Neural cell (in vitro differentiated cells): ENCODE measurements at regions not wholly inside any gene's neighbourhood (a gene's known extent, or its start where the extent isn't known, plus 50 kb on each side); places are given as distances from the start of the nearest gene placed in this dataset.

ENCODE experiments used
- H2AFZ ChIP-seq: fragments of 200-600, 300-800 bp; sonication (generic), shearing (Covaris generic); 2 replicates; pipeline ENCODE4 v1.6.0; 2014; ENCODE audit warnings: low read depth, mild to moderate bottlenecking, antibody characterized with exemption, low read length, moderate library complexity
- H3F3A ChIP-seq: fragments of 200-600 bp; shearing (Covaris generic); 2 replicates; pipeline ENCODE4 v1.6.1; 2016; ENCODE audit warnings: mild to moderate bottlenecking, moderate library complexity, mixed read lengths, antibody characterized with exemption, low read length; ENCODE audit not compliant: insufficient read depth, poor library complexity, severe bottlenecking
- H3K27ac ChIP-seq: fragments of 200-600, 300-800 bp; sonication (generic), shearing (Covaris generic); 2 replicates; pipeline ENCODE4 v1.5.1; 2014; ENCODE audit warnings: mild to moderate bottlenecking, low read length, moderate library complexity
- H3K27me3 ChIP-seq: fragments of 300-800, 200-600 bp; sonication (generic), shearing (Covaris generic); 2 replicates; pipeline ENCODE4 v1.6.0; 2014; ENCODE audit warnings: mild to moderate bottlenecking, low read depth, low read length, moderate library complexity; ENCODE audit not compliant: insufficient read depth
- H3K36me3 ChIP-seq: fragments of 300-800, 200-600 bp; sonication (generic), shearing (Covaris generic); 2 replicates; pipeline ENCODE4 v1.5.1; 2014; ENCODE audit warnings: mild to moderate bottlenecking, antibody characterized with exemption, low read length, moderate library complexity; ENCODE audit not compliant: insufficient read depth
- H3K4me2 ChIP-seq: fragments of 300-800, 200-600 bp; sonication (generic), shearing (Covaris generic); 2 replicates; pipeline ENCODE4 v1.6.0; 2014; ENCODE audit warnings: mild to moderate bottlenecking, low read length
- H3K4me3 ChIP-seq: fragments of 300-800, 200-600 bp; sonication (generic), shearing (Covaris generic); 2 replicates; pipeline ENCODE4 v1.5.1; 2014; ENCODE audit warnings: mild to moderate bottlenecking, low read length, moderate library complexity
- H3K79me2 ChIP-seq: fragments of 200-600 bp; shearing (Covaris generic); replicated peaks from 2 replicates; pipeline ENCODE4 v1.6.0; 2014; ENCODE audit warnings: mild to moderate bottlenecking, low read length, moderate library complexity; ENCODE audit not compliant: insufficient read depth
- H3K9ac ChIP-seq: fragments of 300-800, 200-600 bp; sonication (generic), shearing (Covaris generic); 2 replicates; pipeline ENCODE4 v1.6.1; 2016; ENCODE audit warnings: mild to moderate bottlenecking, low read length, mixed read lengths
- H3K9me2 ChIP-seq: fragments of 200-600 bp; shearing (Covaris generic); 2 replicates; pipeline ENCODE4 v1.6.1; 2016; ENCODE audit warnings: mild to moderate bottlenecking, low read length, mixed read lengths; ENCODE audit not compliant: insufficient read depth
- H3K9me3 ChIP-seq: fragments of 200-600, 300-800 bp; sonication (generic), shearing (Covaris generic); 2 replicates; pipeline ENCODE4 v1.6.1; 2016; ENCODE audit warnings: mild to moderate bottlenecking, mixed run types, low read length, moderate library complexity, mixed read lengths
- H4K20me1 ChIP-seq: fragments of 200-600 bp; shearing (Covaris generic); 2 replicates; pipeline ENCODE4 v1.6.1; 2016; ENCODE audit warnings: mild to moderate bottlenecking, mixed run types; ENCODE audit not compliant: insufficient read depth
- EP300 ChIP-seq: fragments of 450-650 bp; conservative IDR thresholded peaks from 2 replicates; pipeline ENCODE4 v1.6.1; 2014; ENCODE audit warnings: antibody characterized with exemption, mild to moderate bottlenecking, moderate library complexity; ENCODE audit not compliant: poor library complexity, severe bottlenecking
- EZH2 ChIP-seq: fragments of 200-600, 300-800 bp; shearing (Covaris generic), sonication (generic); IDR thresholded peaks from 2 replicates; pipeline ENCODE4 v1.6.1; 2014; ENCODE audit warnings: antibody characterized with exemption, low read length, borderline replicate concordance, mild to moderate bottlenecking; ENCODE audit not compliant: insufficient read depth, poor library complexity, severe bottlenecking
- MXI1 ChIP-seq: fragments of 450-650 bp; conservative IDR thresholded peaks from 2 replicates; pipeline ENCODE4 v1.6.1; 2014; ENCODE audit warnings: antibody characterized with exemption, mild to moderate bottlenecking; ENCODE audit not compliant: poor library complexity, severe bottlenecking
- POLR2AphosphoS5 ChIP-seq: IDR thresholded peaks from 2 replicates; pipeline ENCODE4 v1.6.1; 2012
- RAD21 ChIP-seq: fragments of 450-650 bp; conservative IDR thresholded peaks from 2 replicates; pipeline ENCODE4 v1.6.1; 2014; ENCODE audit warnings: antibody characterized with exemption, mild to moderate bottlenecking, moderate library complexity
- SMC3 ChIP-seq: fragments of 450-650 bp; conservative IDR thresholded peaks from 2 replicates; pipeline ENCODE4 v1.6.1; 2014; ENCODE audit warnings: antibody characterized with exemption, mild to moderate bottlenecking, moderate library complexity; ENCODE audit not compliant: poor library complexity
- TAF1 ChIP-seq: IDR thresholded peaks from 2 replicates; pipeline ENCODE4 v1.6.1; 2012; ENCODE audit warnings: low read depth
- TF ChIP-seq, protein P1 (sequence below): fragments of 450-650 bp; IDR thresholded peaks from 2 replicates; pipeline ENCODE4 v1.5.1; 2014; ENCODE audit warnings: antibody characterized with exemption, mild to moderate bottlenecking, moderate library complexity; ENCODE audit not compliant: poor library complexity, severe bottlenecking
- TF ChIP-seq, protein P2 (sequence below): IDR thresholded peaks from 2 replicates; pipeline ENCODE4 v1.6.1; 2012; ENCODE audit warnings: borderline replicate concordance

DNA sequence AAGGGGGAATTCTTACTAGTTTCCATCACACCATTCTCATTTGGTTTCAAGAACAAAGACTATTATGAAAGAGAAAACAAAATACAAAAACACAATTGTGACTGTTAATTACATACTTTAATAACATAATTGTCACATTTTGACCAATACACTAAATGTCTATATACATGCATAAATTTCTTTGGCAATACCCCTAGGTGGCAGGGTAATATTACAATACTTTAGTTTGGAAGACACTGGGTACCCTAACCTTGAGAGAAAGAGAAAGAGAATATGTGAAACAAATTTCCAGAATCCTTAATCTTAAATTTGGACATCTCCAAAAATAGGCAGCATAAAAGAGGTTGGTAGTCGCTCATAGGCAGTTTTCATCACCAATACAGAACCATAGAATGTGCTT lies 619.6 kb upstream of the ADAMTS16 start:
- H3K9me2 ChIP-seq, result no peaks in the 10 kb centered on the region
- no peak overlapping the region for H3K4me3 ChIP-seq
- H3K79me2 ChIP-seq, result no peaks in the 10 kb centered on the region
- no peak overlapping the region for H3K27ac ChIP-seq
- H3F3A ChIP-seq, result peaks cover 4% of the 10 kb centered on the region
- TF ChIP-seq MXI1 (no peak), TAF1 (no peak), POLR2AphosphoS5 (no peak), EZH2 (no peak), RAD21 (no peak), EP300 (no peak), SMC3 (no peak)
- TF ChIP-seq, protein P1, sequence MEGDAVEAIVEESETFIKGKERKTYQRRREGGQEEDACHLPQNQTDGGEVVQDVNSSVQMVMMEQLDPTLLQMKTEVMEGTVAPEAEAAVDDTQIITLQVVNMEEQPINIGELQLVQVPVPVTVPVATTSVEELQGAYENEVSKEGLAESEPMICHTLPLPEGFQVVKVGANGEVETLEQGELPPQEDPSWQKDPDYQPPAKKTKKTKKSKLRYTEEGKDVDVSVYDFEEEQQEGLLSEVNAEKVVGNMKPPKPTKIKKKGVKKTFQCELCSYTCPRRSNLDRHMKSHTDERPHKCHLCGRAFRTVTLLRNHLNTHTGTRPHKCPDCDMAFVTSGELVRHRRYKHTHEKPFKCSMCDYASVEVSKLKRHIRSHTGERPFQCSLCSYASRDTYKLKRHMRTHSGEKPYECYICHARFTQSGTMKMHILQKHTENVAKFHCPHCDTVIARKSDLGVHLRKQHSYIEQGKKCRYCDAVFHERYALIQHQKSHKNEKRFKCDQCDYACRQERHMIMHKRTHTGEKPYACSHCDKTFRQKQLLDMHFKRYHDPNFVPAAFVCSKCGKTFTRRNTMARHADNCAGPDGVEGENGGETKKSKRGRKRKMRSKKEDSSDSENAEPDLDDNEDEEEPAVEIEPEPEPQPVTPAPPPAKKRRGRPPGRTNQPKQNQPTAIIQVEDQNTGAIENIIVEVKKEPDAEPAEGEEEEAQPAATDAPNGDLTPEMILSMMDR, result no peak
- TF ChIP-seq, protein P2, sequence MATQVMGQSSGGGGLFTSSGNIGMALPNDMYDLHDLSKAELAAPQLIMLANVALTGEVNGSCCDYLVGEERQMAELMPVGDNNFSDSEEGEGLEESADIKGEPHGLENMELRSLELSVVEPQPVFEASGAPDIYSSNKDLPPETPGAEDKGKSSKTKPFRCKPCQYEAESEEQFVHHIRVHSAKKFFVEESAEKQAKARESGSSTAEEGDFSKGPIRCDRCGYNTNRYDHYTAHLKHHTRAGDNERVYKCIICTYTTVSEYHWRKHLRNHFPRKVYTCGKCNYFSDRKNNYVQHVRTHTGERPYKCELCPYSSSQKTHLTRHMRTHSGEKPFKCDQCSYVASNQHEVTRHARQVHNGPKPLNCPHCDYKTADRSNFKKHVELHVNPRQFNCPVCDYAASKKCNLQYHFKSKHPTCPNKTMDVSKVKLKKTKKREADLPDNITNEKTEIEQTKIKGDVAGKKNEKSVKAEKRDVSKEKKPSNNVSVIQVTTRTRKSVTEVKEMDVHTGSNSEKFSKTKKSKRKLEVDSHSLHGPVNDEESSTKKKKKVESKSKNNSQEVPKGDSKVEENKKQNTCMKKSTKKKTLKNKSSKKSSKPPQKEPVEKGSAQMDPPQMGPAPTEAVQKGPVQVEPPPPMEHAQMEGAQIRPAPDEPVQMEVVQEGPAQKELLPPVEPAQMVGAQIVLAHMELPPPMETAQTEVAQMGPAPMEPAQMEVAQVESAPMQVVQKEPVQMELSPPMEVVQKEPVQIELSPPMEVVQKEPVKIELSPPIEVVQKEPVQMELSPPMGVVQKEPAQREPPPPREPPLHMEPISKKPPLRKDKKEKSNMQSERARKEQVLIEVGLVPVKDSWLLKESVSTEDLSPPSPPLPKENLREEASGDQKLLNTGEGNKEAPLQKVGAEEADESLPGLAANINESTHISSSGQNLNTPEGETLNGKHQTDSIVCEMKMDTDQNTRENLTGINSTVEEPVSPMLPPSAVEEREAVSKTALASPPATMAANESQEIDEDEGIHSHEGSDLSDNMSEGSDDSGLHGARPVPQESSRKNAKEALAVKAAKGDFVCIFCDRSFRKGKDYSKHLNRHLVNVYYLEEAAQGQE, result no peak
- H3K36me3 ChIP-seq, result no peaks in the 10 kb centered on the region
- H3K9ac ChIP-seq, result no peak overlapping the region
- H3K9me3 ChIP-seq, result no peaks in the 10 kb centered on the region
- H2AFZ ChIP-seq, result no peak overlapping the region
- H4K20me1 ChIP-seq, result no peaks in the 10 kb centered on the region
- no peaks in the 10 kb centered on the region for H3K27me3 ChIP-seq
- no peak overlapping the region for H3K4me2 ChIP-seq

DNA sequence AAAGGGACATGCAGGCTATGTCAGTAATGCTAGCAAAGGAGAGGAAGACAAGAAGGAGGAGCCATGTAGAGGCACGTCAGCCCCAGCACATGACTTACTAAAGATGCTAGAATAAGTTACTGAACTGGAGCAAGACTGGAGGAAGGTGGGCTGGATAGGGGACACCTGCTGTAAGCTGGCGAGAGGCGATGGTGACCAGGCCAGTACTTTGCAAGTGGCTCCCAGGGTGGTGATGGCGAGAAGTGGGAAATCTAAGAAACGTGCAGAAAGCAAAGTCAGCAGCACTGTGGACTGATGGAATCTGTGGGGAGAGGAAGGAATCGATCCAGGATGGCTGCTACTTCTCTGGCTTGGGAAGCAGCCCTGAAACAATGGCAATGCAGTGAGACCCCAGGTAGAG lies 617.1 kb upstream of the ADAMTS16 start:
- TF ChIP-seq RAD21, result no peak
- Histone ChIP-seq H3K79me2 (no peaks in the 10 kb centered on the region), H3F3A (peaks cover 4% of the 10 kb centered on the region), H3K27me3 (no peaks in the 10 kb centered on the region), H3K9ac (no peak overlapping the region), H3K27ac (no peak overlapping the region), H3K9me3 (no peaks in the 10 kb centered on the region), H2AFZ (no peak overlapping the region), H4K20me1 (no peaks in the 10 kb centered on the region), H3K4me2 (no peak overlapping the region), H3K36me3 (no peaks in the 10 kb centered on the region), H3K9me2 (no peaks in the 10 kb centered on the region), H3K4me3 (no peak overlapping the region)
